WI38 (cell line): ENCODE measurements at regions not wholly inside any gene's neighbourhood (a gene's known extent, or its start where the extent isn't known, plus 50 kb on each side); places are given as distances from the start of the nearest gene placed in this dataset.

Experiments used
- H3K4me3 ChIP-seq: 2 replicates; pipeline ENCODE4 v1.5.1; 2011; ENCODE audit warnings: low read depth, mild to moderate bottlenecking, control low read depth, low read length
- CTCF ChIP-seq: IDR thresholded peaks from 2 replicates; pipeline ENCODE4 v1.5.1; 2012; ENCODE audit warnings: low read depth, mild to moderate bottlenecking, control low read depth, low read length

- no peak for TF ChIP-seq CTCF
- H3K4me3 ChIP-seq = no peak overlapping the region
These were observed 269.0 kb downstream of the RAD51AP2 start for GRCh38 chr2:17249249-17249648.

- H3K4me3 ChIP-seq = no peak overlapping the region
- TF ChIP-seq CTCF = no peak
These were observed 272.3 kb downstream of the RAD51AP2 start for GRCh38 chr2:17245906-17246305.

GRCh38 chr2:17242813-17243485, 275.3 kb downstream of the RAD51AP2 start:
- no peak overlapping the region for H3K4me3 ChIP-seq
- no peak for TF ChIP-seq CTCF

GRCh38 chr2:17239550-17239949, 278.7 kb downstream of the RAD51AP2 start:
- H3K4me3 ChIP-seq = no peak overlapping the region
- TF ChIP-seq CTCF = no peak

- H3K4me3 ChIP-seq = no peak overlapping the region
- no peak for TF ChIP-seq CTCF
These were observed 283.1 kb downstream of the RAD51AP2 start for GRCh38 chr2:17235167-17235566.

- TF ChIP-seq CTCF = no peak
- H3K4me3 ChIP-seq = no peak overlapping the region
These were observed 285.3 kb downstream of the RAD51AP2 start for GRCh38 chr2:17232776-17233556.

GRCh38 chr2:17231394-17231965, 286.8 kb downstream of the RAD51AP2 start:
- no peak overlapping the region for H3K4me3 ChIP-seq
- TF ChIP-seq CTCF = no peak
